Cardiac septum (tissue), 1 donor: ENCODE measurements at regions not wholly inside any gene's neighbourhood (a gene's known extent, or its start where the extent isn't known, plus 50 kb on each side); places are given as distances from the start of the nearest gene placed in this dataset. TPM values are rescaled to one million over a fixed set of nuclear protein-coding genes. Genes with fewer than 3 reads are reported as not detected.

Source experiments
- DNase-seq: peaks from one replicate; pipeline ENCODE4 v3.0.0-alpha.2; 2020; ENCODE audit warnings: low spot score
- intact Hi-C: fragments of 100-400 bp; cut with DNase I; formaldehyde crosslinking; loops from one replicate; pipeline ENCODE4 v1.14.0; 2022
- microRNA-seq: library from miRNA; unstranded; fragments of <30 nt; microRNA quantifications from one replicate; pipeline ENCODE4 v1.2.0, GENCODE V29; 2020
- donor health status: DM: no; HTN: no; CAD: no.

GRCh38 chr2:10249798-10250197 lies 52.9 kb upstream of the HPCAL1 start:
- intact Hi-C loops: no loop called here
- no peak for DNase-seq

GRCh38 chr2:10252224-10252623 lies 50.5 kb upstream of the HPCAL1 start:
- DNase-seq: no peak
- intact Hi-C loops: no loop called here

DNA sequence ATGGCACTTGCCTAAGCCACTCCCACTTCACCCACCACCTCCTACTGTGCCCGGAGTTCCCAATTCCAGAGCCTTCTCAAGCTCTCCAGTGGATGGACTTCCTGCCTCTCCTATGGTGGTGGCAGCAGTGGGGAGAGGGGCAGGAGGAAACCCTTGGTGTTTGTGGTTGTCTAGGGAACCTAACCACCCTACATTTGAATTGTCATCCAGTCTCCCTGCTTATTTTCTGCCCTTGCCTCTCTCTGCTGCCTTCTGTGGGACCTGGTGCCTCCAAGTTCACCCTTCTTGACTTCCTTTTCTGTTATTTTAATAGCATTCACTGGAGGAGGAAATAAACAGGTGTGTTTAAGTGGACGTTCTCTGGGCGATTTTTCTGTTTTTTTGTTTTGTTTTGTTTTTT lies 50.0 kb upstream of the HPCAL1 start:
- intact Hi-C loops: no loop called here
- DNase-seq: peak; percentile 35

Small RNA genes in the stretch of these regions (microRNA-seq; reads per million reads assigned to microRNA genes)
- gene MIR4261: not detected
